ENCODE measurements at regions not wholly inside any gene's neighbourhood (a gene's known extent, or its start where the extent isn't known, plus 50 kb on each side); places are given as distances from the start of the nearest gene placed in this dataset.

- TF ChIP-seq ZNF292 (tag by site-specific recombination; IDR thresholded peaks at IDR 0.05; ENCODE audit: borderline replicate concordance, low read depth) (no peak), ZNF274 (IDR thresholded peaks at IDR 0.05; ENCODE audit: low read length) (no peak), ZNF274 (tag by site-specific recombination; IDR thresholded peaks at IDR 0.05; ENCODE audit: borderline replicate concordance) (no peak), CTCF (tag by site-specific recombination; IDR thresholded peaks at IDR 0.05) (no peak), MYNN (tag by site-specific recombination; IDR thresholded peaks at IDR 0.05; ENCODE audit: borderline replicate concordance) (no peak), ZNF561 (tag by site-specific recombination; IDR thresholded peaks at IDR 0.05; ENCODE audit: borderline replicate concordance) (no peak), ZNF175 (tag by site-specific recombination; IDR thresholded peaks at IDR 0.05) (no peak), ZBTB11 (tag by site-specific recombination; conservative IDR thresholded peaks at IDR 0.05; ENCODE audit: low read depth) (no peak), ZBTB48 (tag by site-specific recombination; IDR thresholded peaks at IDR 0.05) (no peak), ZBTB17 (tag by site-specific recombination; IDR thresholded peaks at IDR 0.05) (no peak), ZBTB7A (tag by site-specific recombination; IDR thresholded peaks at IDR 0.05; ENCODE audit: low read depth) (no peak)
- TF ChIP-seq, protein P1, sequence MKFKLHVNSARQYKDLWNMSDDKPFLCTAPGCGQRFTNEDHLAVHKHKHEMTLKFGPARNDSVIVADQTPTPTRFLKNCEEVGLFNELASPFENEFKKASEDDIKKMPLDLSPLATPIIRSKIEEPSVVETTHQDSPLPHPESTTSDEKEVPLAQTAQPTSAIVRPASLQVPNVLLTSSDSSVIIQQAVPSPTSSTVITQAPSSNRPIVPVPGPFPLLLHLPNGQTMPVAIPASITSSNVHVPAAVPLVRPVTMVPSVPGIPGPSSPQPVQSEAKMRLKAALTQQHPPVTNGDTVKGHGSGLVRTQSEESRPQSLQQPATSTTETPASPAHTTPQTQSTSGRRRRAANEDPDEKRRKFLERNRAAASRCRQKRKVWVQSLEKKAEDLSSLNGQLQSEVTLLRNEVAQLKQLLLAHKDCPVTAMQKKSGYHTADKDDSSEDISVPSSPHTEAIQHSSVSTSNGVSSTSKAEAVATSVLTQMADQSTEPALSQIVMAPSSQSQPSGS (tag by site-specific recombination; IDR thresholded peaks at IDR 0.05; ENCODE audit: low read depth): no peak
These were observed 304.4 kb upstream of the FAR2 start for GRCh38 chr12:28844718-28845117.

Measured in HEK293 (cell line).